SK-N-SH treated with all-trans-retinoic acid at 6 μM for 48 hours (cell line): ENCODE measurements at regions not wholly inside any gene's neighbourhood (a gene's known extent, or its start where the extent isn't known, plus 50 kb on each side); places are given as distances from the start of the nearest gene placed in this dataset.

Experiments used
- ATAC-seq: fragments of 200-7000 bp; cut with Tn5 transposase; 3 replicates; pipeline ENCODE4 v1.9.1; 2020; ENCODE audit warnings: mild to moderate bottlenecking, moderate library complexity
- ARNTL ChIP-seq: fragments of 450-650 bp; formaldehyde crosslinking; IDR thresholded peaks from 2 replicates; pipeline ENCODE4 v1.5.0; 2020; ENCODE audit warnings: low read depth, mild to moderate bottlenecking, moderate library complexity, borderline replicate concordance
- BACH2 ChIP-seq: fragments of 250-450 bp; sonication (Bioruptor Pico); IDR thresholded peaks from 2 replicates; pipeline ENCODE4 v1.9.0; 2021; ENCODE audit warnings: mild to moderate bottlenecking, borderline replicate concordance
- CSDC2 ChIP-seq: fragments of 250-450 bp; sonication (Bioruptor Pico); IDR thresholded peaks from 2 replicates; pipeline ENCODE4 v1.5.0; 2020; ENCODE audit warnings: mild to moderate bottlenecking, moderate library complexity
- ESRRG ChIP-seq: fragments of 250-450 bp; sonication (Bioruptor Pico); IDR thresholded peaks from 2 replicates; pipeline ENCODE4 v1.6.1; 2021; ENCODE audit warnings: mild to moderate bottlenecking
- GLIS3 ChIP-seq: fragments of 250-450 bp; sonication (Bioruptor Pico); IDR thresholded peaks from 2 replicates; pipeline ENCODE4 v1.5.0; 2020; ENCODE audit warnings: mild to moderate bottlenecking, moderate library complexity
- OSR1 ChIP-seq: fragments of 250-450 bp; sonication (Bioruptor Pico); IDR thresholded peaks from 2 replicates; pipeline ENCODE4 v1.8.0; 2022; ENCODE audit warnings: moderate library complexity, mild to moderate bottlenecking, inconsistent platforms
- POU6F1 ChIP-seq: fragments of 250-450 bp; sonication (Bioruptor Pico); IDR thresholded peaks from 2 replicates; pipeline ENCODE4 v1.8.0; 2021; ENCODE audit warnings: low read depth, mild to moderate bottlenecking, moderate library complexity, borderline replicate concordance
- RARB ChIP-seq: fragments of 250-450 bp; sonication (Bioruptor Pico); IDR thresholded peaks from 2 replicates; pipeline ENCODE4 v1.8.0; 2021; ENCODE audit warnings: mild to moderate bottlenecking, moderate library complexity
- SNAI2 ChIP-seq: fragments of 250-450 bp; sonication (Bioruptor Pico); IDR thresholded peaks from 2 replicates; pipeline ENCODE4 v1.5.0; 2020; ENCODE audit warnings: mild to moderate bottlenecking, moderate library complexity
- TCF4 ChIP-seq: fragments of 250-450 bp; sonication (Bioruptor Pico); IDR thresholded peaks from 2 replicates; pipeline ENCODE4 v1.8.0; 2021; ENCODE audit warnings: mild to moderate bottlenecking, moderate library complexity, borderline replicate concordance
- TOX ChIP-seq: fragments of 250-450 bp; sonication (Bioruptor Pico); IDR thresholded peaks from 2 replicates; pipeline ENCODE4 v1.8.0; 2021; ENCODE audit warnings: mild to moderate bottlenecking, moderate library complexity, borderline replicate concordance
- ZC3H10 ChIP-seq: fragments of 250-450 bp; sonication (Bioruptor Pico); IDR thresholded peaks from 2 replicates; pipeline ENCODE4 v1.5.1; 2021; ENCODE audit warnings: mild to moderate bottlenecking, moderate library complexity
- ZFP3 ChIP-seq: fragments of 250-450 bp; sonication (Bioruptor Pico); IDR thresholded peaks from 2 replicates; pipeline ENCODE4 v1.5.0; 2020; ENCODE audit warnings: mild to moderate bottlenecking, moderate library complexity
- ZFP30 ChIP-seq: fragments of 450-650 bp; formaldehyde crosslinking; IDR thresholded peaks from 2 replicates; pipeline ENCODE4 v1.5.0; 2022; ENCODE audit warnings: mild to moderate bottlenecking, moderate library complexity
- ZNF565 ChIP-seq: fragments of 450-650 bp; formaldehyde crosslinking; conservative IDR thresholded peaks from 2 replicates; pipeline ENCODE4 v1.5.0; 2020; ENCODE audit warnings: low read depth, mild to moderate bottlenecking, moderate library complexity
- ZNF70 ChIP-seq: fragments of 450-650 bp; formaldehyde crosslinking; IDR thresholded peaks from 2 replicates; pipeline ENCODE4 v1.5.0; 2020; ENCODE audit warnings: mild to moderate bottlenecking, moderate library complexity
- ZNF8 ChIP-seq: fragments of 450-650 bp; formaldehyde crosslinking; IDR thresholded peaks from 2 replicates; pipeline ENCODE4 v1.5.0; 2020; ENCODE audit warnings: mild to moderate bottlenecking, moderate library complexity
- TF ChIP-seq, protein P1 (sequence below): fragments of 250-450 bp; sonication (Bioruptor Pico); IDR thresholded peaks from 2 replicates; pipeline ENCODE4 v1.5.0; 2020; ENCODE audit warnings: mild to moderate bottlenecking, moderate library complexity
- TF ChIP-seq, protein P2 (sequence below): fragments of 250-450 bp; sonication (Bioruptor Pico); IDR thresholded peaks from 2 replicates; pipeline ENCODE4 v1.5.1; 2021; ENCODE audit warnings: mild to moderate bottlenecking, moderate library complexity
- TF ChIP-seq, protein P3 (sequence below): fragments of 250-450 bp; sonication (Bioruptor Pico); IDR thresholded peaks from 2 replicates; pipeline ENCODE4 v1.5.1; 2020; ENCODE audit warnings: low read depth, mild to moderate bottlenecking, moderate library complexity
- TF ChIP-seq, protein P4 (sequence below): fragments of 250-450 bp; sonication (Bioruptor Pico); IDR thresholded peaks from 2 replicates; pipeline ENCODE4 v1.8.0; 2020; ENCODE audit warnings: mild to moderate bottlenecking, moderate library complexity, borderline replicate concordance

DNA sequence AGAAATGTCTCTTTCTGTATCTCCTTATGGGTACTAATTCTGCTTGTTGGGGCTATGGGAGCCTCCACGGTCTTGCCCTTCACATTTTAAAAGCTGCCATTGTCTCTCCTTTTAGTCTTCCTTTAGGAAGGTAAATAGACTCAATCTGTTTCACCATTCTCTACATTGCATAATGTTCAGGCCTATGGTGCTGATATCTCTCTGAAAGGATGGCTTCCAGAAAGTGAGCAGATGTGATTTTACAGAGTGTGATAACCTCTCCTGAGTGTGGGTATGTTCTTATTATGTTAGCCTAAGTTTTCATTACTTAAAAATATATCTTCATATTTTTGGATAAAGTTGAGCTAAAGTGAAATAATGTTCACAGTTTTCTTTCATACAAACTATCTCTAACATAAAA, 254.0 kb upstream of the PITX2 start:
- no peak for TF ChIP-seq OSR1 (CRISPR knock-in tag)
- no peak for TF ChIP-seq ZNF565 (CRISPR knock-in tag)
- TF ChIP-seq ZFP30 (CRISPR knock-in tag), result no peak
- TF ChIP-seq ARNTL, result no peak
- TF ChIP-seq ZC3H10, result no peak
- no peak for TF ChIP-seq GLIS3 (CRISPR knock-in tag)
- no peak for TF ChIP-seq RARB (CRISPR knock-in tag)
- TF ChIP-seq POU6F1, result no peak
- no peak for TF ChIP-seq ZNF70
- no peak for TF ChIP-seq ESRRG
- TF ChIP-seq CSDC2 (CRISPR knock-in tag), result no peak
- TF ChIP-seq TCF4 (CRISPR knock-in tag), result no peak
- no peak for TF ChIP-seq ZNF8 (CRISPR knock-in tag)
- TF ChIP-seq, protein P1, sequence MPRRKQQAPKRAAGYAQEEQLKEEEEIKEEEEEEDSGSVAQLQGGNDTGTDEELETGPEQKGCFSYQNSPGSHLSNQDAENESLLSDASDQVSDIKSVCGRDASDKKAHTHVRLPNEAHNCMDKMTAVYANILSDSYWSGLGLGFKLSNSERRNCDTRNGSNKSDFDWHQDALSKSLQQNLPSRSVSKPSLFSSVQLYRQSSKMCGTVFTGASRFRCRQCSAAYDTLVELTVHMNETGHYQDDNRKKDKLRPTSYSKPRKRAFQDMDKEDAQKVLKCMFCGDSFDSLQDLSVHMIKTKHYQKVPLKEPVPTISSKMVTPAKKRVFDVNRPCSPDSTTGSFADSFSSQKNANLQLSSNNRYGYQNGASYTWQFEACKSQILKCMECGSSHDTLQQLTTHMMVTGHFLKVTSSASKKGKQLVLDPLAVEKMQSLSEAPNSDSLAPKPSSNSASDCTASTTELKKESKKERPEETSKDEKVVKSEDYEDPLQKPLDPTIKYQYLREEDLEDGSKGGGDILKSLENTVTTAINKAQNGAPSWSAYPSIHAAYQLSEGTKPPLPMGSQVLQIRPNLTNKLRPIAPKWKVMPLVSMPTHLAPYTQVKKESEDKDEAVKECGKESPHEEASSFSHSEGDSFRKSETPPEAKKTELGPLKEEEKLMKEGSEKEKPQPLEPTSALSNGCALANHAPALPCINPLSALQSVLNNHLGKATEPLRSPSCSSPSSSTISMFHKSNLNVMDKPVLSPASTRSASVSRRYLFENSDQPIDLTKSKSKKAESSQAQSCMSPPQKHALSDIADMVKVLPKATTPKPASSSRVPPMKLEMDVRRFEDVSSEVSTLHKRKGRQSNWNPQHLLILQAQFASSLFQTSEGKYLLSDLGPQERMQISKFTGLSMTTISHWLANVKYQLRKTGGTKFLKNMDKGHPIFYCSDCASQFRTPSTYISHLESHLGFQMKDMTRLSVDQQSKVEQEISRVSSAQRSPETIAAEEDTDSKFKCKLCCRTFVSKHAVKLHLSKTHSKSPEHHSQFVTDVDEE (CRISPR knock-in tag), result no peak
- no peak for TF ChIP-seq BACH2 (CRISPR knock-in tag)
- no peak for TF ChIP-seq TOX (CRISPR knock-in tag)
- no peak for TF ChIP-seq ZFP3 (CRISPR knock-in tag)
- TF ChIP-seq, protein P2, sequence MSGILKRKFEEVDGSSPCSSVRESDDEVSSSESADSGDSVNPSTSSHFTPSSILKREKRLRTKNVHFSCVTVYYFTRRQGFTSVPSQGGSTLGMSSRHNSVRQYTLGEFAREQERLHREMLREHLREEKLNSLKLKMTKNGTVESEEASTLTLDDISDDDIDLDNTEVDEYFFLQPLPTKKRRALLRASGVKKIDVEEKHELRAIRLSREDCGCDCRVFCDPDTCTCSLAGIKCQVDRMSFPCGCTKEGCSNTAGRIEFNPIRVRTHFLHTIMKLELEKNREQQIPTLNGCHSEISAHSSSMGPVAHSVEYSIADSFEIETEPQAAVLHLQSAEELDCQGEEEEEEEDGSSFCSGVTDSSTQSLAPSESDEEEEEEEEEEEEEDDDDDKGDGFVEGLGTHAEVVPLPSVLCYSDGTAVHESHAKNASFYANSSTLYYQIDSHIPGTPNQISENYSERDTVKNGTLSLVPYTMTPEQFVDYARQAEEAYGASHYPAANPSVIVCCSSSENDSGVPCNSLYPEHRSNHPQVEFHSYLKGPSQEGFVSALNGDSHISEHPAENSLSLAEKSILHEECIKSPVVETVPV (CRISPR knock-in tag), result no peak
- TF ChIP-seq SNAI2 (CRISPR knock-in tag), result no peak
- TF ChIP-seq, protein P3, sequence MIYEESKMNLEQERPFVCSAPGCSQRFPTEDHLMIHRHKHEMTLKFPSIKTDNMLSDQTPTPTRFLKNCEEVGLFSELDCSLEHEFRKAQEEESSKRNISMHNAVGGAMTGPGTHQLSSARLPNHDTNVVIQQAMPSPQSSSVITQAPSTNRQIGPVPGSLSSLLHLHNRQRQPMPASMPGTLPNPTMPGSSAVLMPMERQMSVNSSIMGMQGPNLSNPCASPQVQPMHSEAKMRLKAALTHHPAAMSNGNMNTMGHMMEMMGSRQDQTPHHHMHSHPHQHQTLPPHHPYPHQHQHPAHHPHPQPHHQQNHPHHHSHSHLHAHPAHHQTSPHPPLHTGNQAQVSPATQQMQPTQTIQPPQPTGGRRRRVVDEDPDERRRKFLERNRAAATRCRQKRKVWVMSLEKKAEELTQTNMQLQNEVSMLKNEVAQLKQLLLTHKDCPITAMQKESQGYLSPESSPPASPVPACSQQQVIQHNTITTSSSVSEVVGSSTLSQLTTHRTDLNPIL (CRISPR knock-in tag), result no peak
- ATAC-seq, result no peak

GRCh38 chr4:110877778-110878370, 255.0 kb upstream of the PITX2 start:
- TF ChIP-seq, protein P2 (CRISPR knock-in tag), result no peak
- TF ChIP-seq ARNTL, result no peak
- TF ChIP-seq ZFP30 (CRISPR knock-in tag), result no peak
- TF ChIP-seq RARB (CRISPR knock-in tag), result no peak
- no peak for TF ChIP-seq GLIS3 (CRISPR knock-in tag)
- TF ChIP-seq, protein P3 (CRISPR knock-in tag), result no peak
- TF ChIP-seq, protein P4, sequence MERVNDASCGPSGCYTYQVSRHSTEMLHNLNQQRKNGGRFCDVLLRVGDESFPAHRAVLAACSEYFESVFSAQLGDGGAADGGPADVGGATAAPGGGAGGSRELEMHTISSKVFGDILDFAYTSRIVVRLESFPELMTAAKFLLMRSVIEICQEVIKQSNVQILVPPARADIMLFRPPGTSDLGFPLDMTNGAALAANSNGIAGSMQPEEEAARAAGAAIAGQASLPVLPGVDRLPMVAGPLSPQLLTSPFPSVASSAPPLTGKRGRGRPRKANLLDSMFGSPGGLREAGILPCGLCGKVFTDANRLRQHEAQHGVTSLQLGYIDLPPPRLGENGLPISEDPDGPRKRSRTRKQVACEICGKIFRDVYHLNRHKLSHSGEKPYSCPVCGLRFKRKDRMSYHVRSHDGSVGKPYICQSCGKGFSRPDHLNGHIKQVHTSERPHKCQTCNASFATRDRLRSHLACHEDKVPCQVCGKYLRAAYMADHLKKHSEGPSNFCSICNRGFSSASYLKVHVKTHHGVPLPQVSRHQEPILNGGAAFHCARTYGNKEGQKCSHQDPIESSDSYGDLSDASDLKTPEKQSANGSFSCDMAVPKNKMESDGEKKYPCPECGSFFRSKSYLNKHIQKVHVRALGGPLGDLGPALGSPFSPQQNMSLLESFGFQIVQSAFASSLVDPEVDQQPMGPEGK (CRISPR knock-in tag), result no peak
- no peak for TF ChIP-seq CSDC2 (CRISPR knock-in tag)
- TF ChIP-seq ZFP3 (CRISPR knock-in tag), result no peak
- no peak for TF ChIP-seq ZNF8 (CRISPR knock-in tag)
- TF ChIP-seq ZNF70, result no peak
- no peak for TF ChIP-seq BACH2 (CRISPR knock-in tag)
- TF ChIP-seq ZNF565 (CRISPR knock-in tag), result no peak
- no peak for TF ChIP-seq ZC3H10

More at GRCh38 chr4:110877778-110878370, 255.0 kb upstream of the PITX2 start:
- no peak for ATAC-seq
